HUES6 (cell line): ENCODE measurements at regions not wholly inside any gene's neighbourhood (a gene's known extent, or its start where the extent isn't known, plus 50 kb on each side); places are given as distances from the start of the nearest gene placed in this dataset.
"Not testable (repeated sequence)": the region's sequence is repeated elsewhere in the genome, so short reads cannot be mapped to it uniquely, and the experiment has no call there.

ENCODE experiments used
- H3K27ac ChIP-seq: 2 replicates; pipeline ENCODE4 v1.7.0; 2013; ENCODE audit warnings: low read depth, mild to moderate bottlenecking, low read length, inconsistent platforms
- H3K27me3 ChIP-seq: 2 replicates; pipeline ENCODE4 v1.6.1; 2013; ENCODE audit warnings: low read length; ENCODE audit not compliant: control insufficient read depth, insufficient read depth
- H3K36me3 ChIP-seq: 2 replicates; pipeline ENCODE4 v1.6.1; 2013; ENCODE audit warnings: low read length; ENCODE audit not compliant: control insufficient read depth, insufficient read depth
- H3K4me1 ChIP-seq: 2 replicates; pipeline ENCODE4 v1.6.1; 2013; ENCODE audit warnings: low read length; ENCODE audit not compliant: control insufficient read depth, insufficient read depth
- H3K4me3 ChIP-seq: 2 replicates; pipeline ENCODE4 v1.5.1; 2013; ENCODE audit warnings: low read depth, low read length
- H3K9ac ChIP-seq: one replicate; pipeline ENCODE4 v1.6.1; 2013; ENCODE audit warnings: mild to moderate bottlenecking, low read length
- H3K9me3 ChIP-seq: 2 replicates; pipeline ENCODE4 v1.6.1; 2013; ENCODE audit warnings: low read depth, low read length; ENCODE audit not compliant: control insufficient read depth, insufficient read depth

GRCh38 chr13:48808683-48809082 is 155.0 kb downstream of the CYSLTR2 start:
- Histone ChIP-seq H3K9me3 (no peaks in the 10 kb centered on the region), H3K36me3 (no peaks in the 10 kb centered on the region), H3K9ac (no peak overlapping the region), H3K4me3 (no peak overlapping the region), H3K27ac (no peak overlapping the region), H3K27me3 (no peaks in the 10 kb centered on the region), H3K4me1 (no peaks in the 10 kb centered on the region)

- H3K36me3 ChIP-seq, result no peaks in the 10 kb centered on the region
- H3K4me3 ChIP-seq, result no peak overlapping the region
Measured at GRCh38 chr13:48810013-48810412, 156.3 kb downstream of the CYSLTR2 start.

GRCh38 chr13:48813518-48813917 is 159.8 kb downstream of the CYSLTR2 start:
- Histone ChIP-seq H3K27ac (no peak overlapping the region), H3K36me3 (no peaks in the 10 kb centered on the region), H3K4me1 (no peaks in the 10 kb centered on the region), H3K4me3 (no peak overlapping the region), H3K9ac (no peak overlapping the region), H3K9me3 (no peaks in the 10 kb centered on the region), H3K27me3 (no peaks in the 10 kb centered on the region)

More at GRCh38 chr13:48810013-48810412, 156.3 kb downstream of the CYSLTR2 start:
- no peak overlapping the region for H3K27ac ChIP-seq
- H3K9me3 ChIP-seq, result no peaks in the 10 kb centered on the region
- H3K27me3 ChIP-seq, result no peaks in the 10 kb centered on the region
- H3K9ac ChIP-seq, result no peak overlapping the region
- no peaks in the 10 kb centered on the region for H3K4me1 ChIP-seq

GRCh38 chr13:48816700-48817099 is 159.0 kb upstream of the FNDC3A start:
- Histone ChIP-seq H3K27me3 (no peaks in the 10 kb centered on the region), H3K9ac (no peak overlapping the region), H3K27ac (no peak overlapping the region), H3K36me3 (no peaks in the 10 kb centered on the region), H3K9me3 (no peaks in the 10 kb centered on the region), H3K4me1 (no peaks in the 10 kb centered on the region), H3K4me3 (no peak overlapping the region)

- Histone ChIP-seq H3K4me3 (no peak overlapping the region), H3K36me3 (no peaks in the 10 kb centered on the region), H3K27me3 (no peaks in the 10 kb centered on the region), H3K4me1 (no peaks in the 10 kb centered on the region), H3K9me3 (no peaks in the 10 kb centered on the region), H3K27ac (no peak overlapping the region), H3K9ac (no peak overlapping the region)
Measured at GRCh38 chr13:48817166-48817802, 158.4 kb upstream of the FNDC3A start.

- Histone ChIP-seq H3K9ac (no peak overlapping the region), H3K4me3 (no peak overlapping the region), H3K27me3 (no peaks in the 10 kb centered on the region), H3K9me3 (no peaks in the 10 kb centered on the region), H3K4me1 (no peaks in the 10 kb centered on the region), H3K36me3 (no peaks in the 10 kb centered on the region), H3K27ac (no peak overlapping the region)
Measured at GRCh38 chr13:48818495-48819356, 157.0 kb upstream of the FNDC3A start.

- Histone ChIP-seq H3K27me3 (no peaks in the 10 kb centered on the region), H3K9me3 (no peaks in the 10 kb centered on the region), H3K36me3 (no peaks in the 10 kb centered on the region), H3K9ac (no peak overlapping the region), H3K4me3 (no peak overlapping the region), H3K4me1 (no peaks in the 10 kb centered on the region), H3K27ac (no peak overlapping the region)
Measured at GRCh38 chr13:48819376-48819775, 156.3 kb upstream of the FNDC3A start.

- Histone ChIP-seq H3K36me3 (no peaks in the 10 kb centered on the region), H3K9me3 (no peaks in the 10 kb centered on the region), H3K27ac (no peak overlapping the region), H3K4me1 (no peaks in the 10 kb centered on the region), H3K4me3 (no peak overlapping the region), H3K9ac (no peak overlapping the region), H3K27me3 (no peaks in the 10 kb centered on the region)
Measured at GRCh38 chr13:48819899-48820298, 155.8 kb upstream of the FNDC3A start.

GRCh38 chr13:48823526-48823925 is 152.2 kb upstream of the FNDC3A start:
- not testable (repeated sequence) for H3K27me3 ChIP-seq, H3K9ac ChIP-seq, H3K36me3 ChIP-seq, H3K4me1 ChIP-seq, H3K27ac ChIP-seq, H3K4me3 ChIP-seq
- peaks cover 26% of the 10 kb centered on the region for H3K9me3 ChIP-seq

- H3K4me1 ChIP-seq, result peaks cover 16% of the 10 kb centered on the region
- H3K27ac ChIP-seq, result no peak overlapping the region
- H3K27me3 ChIP-seq, result no peaks in the 10 kb centered on the region
- H3K4me3 ChIP-seq, result no peak overlapping the region
- H3K9me3 ChIP-seq, result peaks cover 26% of the 10 kb centered on the region
- no peak overlapping the region for H3K9ac ChIP-seq
- no peaks in the 10 kb centered on the region; the same call in 1 of the 2 replicates for H3K36me3 ChIP-seq
Measured at GRCh38 chr13:48826039-48826438, 149.7 kb upstream of the FNDC3A start.

GRCh38 chr13:48826922-48827454 is 148.7 kb upstream of the FNDC3A start:
- not testable (repeated sequence) for H3K9ac ChIP-seq, H3K4me3 ChIP-seq, H3K27me3 ChIP-seq, H3K27ac ChIP-seq, H3K36me3 ChIP-seq
- peaks cover 16% of the 10 kb centered on the region for H3K4me1 ChIP-seq
- peaks cover 31% of the 10 kb centered on the region for H3K9me3 ChIP-seq
